T-cell (primary cell): ENCODE measurements at regions not wholly inside any gene's neighbourhood (a gene's known extent, or its start where the extent isn't known, plus 50 kb on each side); places are given as distances from the start of the nearest gene placed in this dataset.
"Not testable (repeated sequence)": the region's sequence is repeated elsewhere in the genome, so short reads cannot be mapped to it uniquely, and the experiment has no call there.

Experiments
- ATAC-seq, 4 experiments: fragments of 200-7000 bp in 3 of 4; fragments of 150-1000 bp in 1 of 4; cut with Tn5 transposase; replicated peaks in 1 of 4; 1 replicate in 3 of 4; 2 replicates in 1 of 4; pipeline ENCODE4 v1.10.0; 2021; ENCODE audit warnings: moderate library complexity in 3 of 4, mild to moderate bottlenecking in 2 of 4, moderate number of reproducible peaks in 1 of 4
- CTCF ChIA-PET, 2 donors: fragments of 300-600 bp; sonication (Branson Sonifier 250); formaldehyde crosslinking; loops; one replicate each; lab custom pipeline; 2022; ENCODE audit warnings: antibody characterized with exemption in 2 of 2; lab: Charles Lee
- POLR2A ChIA-PET, 2 donors: fragments of 300-600 bp; sonication (Branson Sonifier 250); formaldehyde crosslinking; loops; one replicate each; lab custom pipeline; 2022; ENCODE audit warnings: antibody characterized with exemption in 2 of 2; lab: Charles Lee
- DNase-seq, 35 experiments: peaks; one replicate each; pipeline versions ENCODE4 v3.0.0 to v3.0.0-alpha.2; 2013 to 2023
- H3K27ac ChIP-seq: one replicate; pipeline ENCODE4 v1.5.1; 2013; ENCODE audit warnings: low read length
- H3K27me3 ChIP-seq, 2 experiments: replicated peaks in 1 of 2; 1 replicate in 1 of 2; 2 replicates in 1 of 2; pipeline versions ENCODE4 v1.6.1 to v1.7.0; 2013; ENCODE audit warnings: low read length in 1 of 2, mixed read lengths in 1 of 2; ENCODE audit not compliant: control insufficient read depth in 2 of 2, insufficient read depth in 2 of 2; ENCODE audit errors: extremely low read depth in 1 of 2
- H3K36me3 ChIP-seq, 2 donors: 1 replicate in 1 of 2; 2 replicates in 1 of 2; pipeline versions ENCODE4 v1.6.1 to v1.7.0; 2013; ENCODE audit warnings: low read length in 1 of 2; ENCODE audit not compliant: control insufficient read depth in 2 of 2, insufficient read depth in 1 of 2; ENCODE audit errors: extremely low read depth in 1 of 2
- H3K4me1 ChIP-seq, 2 experiments: 1 replicate in 1 of 2; 2 replicates in 1 of 2; pipeline versions ENCODE4 v1.6.1 to v1.7.0; 2013; ENCODE audit warnings: low read length in 2 of 2, mixed read lengths in 1 of 2; ENCODE audit not compliant: insufficient read depth in 2 of 2, control insufficient read depth in 1 of 2; ENCODE audit errors: extremely low read depth in 1 of 2
- H3K4me3 ChIP-seq, 2 donors: 1 replicate in 1 of 2; 2 replicates in 1 of 2; pipeline versions ENCODE4 v1.5.1 to v1.7.0; 2013; ENCODE audit warnings: mild to moderate bottlenecking in 2 of 2, low read length in 1 of 2, moderate library complexity in 1 of 2; ENCODE audit not compliant: control insufficient read depth in 1 of 2; ENCODE audit errors: extremely low read depth in 1 of 2
- H3K9me3 ChIP-seq: 2 replicates; pipeline ENCODE4 v1.7.0; 2013
- H3K27ac Mint-ChIP-seq, 2 donors: one replicate each; pipeline ENCODE4 v1.8.0; 2020 to 2021; ENCODE audit warnings: mild to moderate bottlenecking in 2 of 2, mixed read lengths in 2 of 2
- H3K27me3 Mint-ChIP-seq, 2 donors: one replicate each; pipeline ENCODE4 v1.8.0; 2021 to 2022; ENCODE audit warnings: mixed read lengths in 2 of 2
- H3K36me3 Mint-ChIP-seq: one replicate; pipeline ENCODE4 v1.8.0; 2021; ENCODE audit warnings: mixed read lengths
- H3K4me1 Mint-ChIP-seq, 3 donors: one replicate each; pipeline ENCODE4 v1.8.0; 2020 to 2022; ENCODE audit warnings: mixed read lengths in 3 of 3, mild to moderate bottlenecking in 1 of 3
- H3K4me3 Mint-ChIP-seq, 3 donors: one replicate each; pipeline ENCODE4 v1.8.0; 2020 to 2022; ENCODE audit warnings: mild to moderate bottlenecking in 3 of 3, mixed read lengths in 3 of 3, moderate library complexity in 3 of 3
- H3K9me3 Mint-ChIP-seq, 3 donors: one replicate each; pipeline ENCODE4 v1.8.0; 2020 to 2022; ENCODE audit warnings: mixed read lengths in 3 of 3
- WGBS: methylation state at CpG from one replicate; pipeline ENCODE4 v1.1.5; 2013; ENCODE audit warnings: missing lambda C conversion rate; ENCODE audit not compliant: insufficient coverage; 5-methylcytosine and 5-hydroxymethylcytosine counted together

GRCh38 chr17:21626987-21627386 is 65.3 kb upstream of the KCNJ18 start:
- ATAC-seq, H3K4me1 Mint-ChIP-seq, DNase-seq, H3K9me3 ChIP-seq, POLR2A ChIA-PET, H3K27ac Mint-ChIP-seq, H3K4me3 ChIP-seq, H3K27me3 Mint-ChIP-seq, H3K9me3 Mint-ChIP-seq, H3K27ac ChIP-seq, H3K4me1 ChIP-seq, H3K36me3 ChIP-seq, H3K36me3 Mint-ChIP-seq, H3K27me3 ChIP-seq, H3K4me3 Mint-ChIP-seq, CTCF ChIA-PET: not testable (repeated sequence)
- 87% methylated on average over 3 of the region's 3 CpGs for whole genome bisulfite sequencing
